ENCODE measurements at regions not wholly inside any gene's neighbourhood (a gene's known extent, or its start where the extent isn't known, plus 50 kb on each side); places are given as distances from the start of the nearest gene placed in this dataset.

- DNase-seq, result no peak
Observed at GRCh38 chr4:117968606-117969005, 65.7 kb upstream of the NDST3 start.

GRCh38 chr4:117971403-117971802, 62.9 kb upstream of the NDST3 start:
- DNase-seq, result no peak

- peak; percentile 92 for DNase-seq
Observed at GRCh38 chr4:117983541-117984365, 50.5 kb upstream of the NDST3 start.

GRCh38 chr4:117984366-117984680, 50.0 kb upstream of the NDST3 start:
- DNase-seq, result no peak

All from MV-4-11 (cell line).